ENCODE measurements at regions not wholly inside any gene's neighbourhood (a gene's known extent, or its start where the extent isn't known, plus 50 kb on each side); places are given as distances from the start of the nearest gene placed in this dataset.
A peak's percentile ranks its signal among the peaks of the same experiment; 100 is the strongest.
"Not testable (repeated sequence)": the region's sequence is repeated elsewhere in the genome, so short reads cannot be mapped to it uniquely, and the experiment has no call there.

DNA sequence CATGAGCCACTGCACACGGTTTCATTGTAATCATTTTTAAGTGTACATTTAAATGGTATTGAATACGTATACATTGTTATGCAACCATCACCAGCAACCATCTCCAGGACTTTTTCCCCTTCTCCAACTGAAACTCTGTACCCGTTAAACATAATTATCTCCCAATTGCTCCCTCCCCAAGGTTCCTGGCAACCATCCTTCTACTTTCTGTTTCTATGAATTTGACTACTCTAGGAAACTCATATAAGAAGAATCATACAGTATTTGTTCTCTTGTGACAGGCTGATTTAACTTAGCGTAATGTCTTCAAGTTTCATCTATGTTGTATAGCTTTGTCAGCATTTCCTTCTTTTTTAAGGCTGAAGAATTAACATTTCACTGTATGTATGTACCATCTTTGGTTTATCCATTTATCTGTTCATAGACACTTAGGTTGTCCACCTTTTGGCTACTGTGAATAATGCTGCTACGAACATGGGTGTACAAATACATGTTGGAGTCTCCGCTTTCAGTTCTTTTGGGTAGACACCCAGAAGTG, 223.1 kb downstream of the EFCAB11 start:
- DNase-seq (ENCODE audit: low read depth in 1 of 2, low spot score in 1 of 2): no peak
- peak overlapping the region; percentile 15; the same call in 1 of the 2 replicates for H3K27ac ChIP-seq (replicated peaks)
- H3K27me3 ChIP-seq (ENCODE audit: insufficient read depth, poor library complexity, severe bottlenecking): no peaks in the 10 kb centered on the region
- TF ChIP-seq POLR2AphosphoS5 (IDR thresholded peaks at IDR 0.05; ENCODE audit: low read depth): no peak
- no peak for TF ChIP-seq GABPA (IDR thresholded peaks at IDR 0.05; ENCODE audit: low read depth)
- TF ChIP-seq, protein P1, sequence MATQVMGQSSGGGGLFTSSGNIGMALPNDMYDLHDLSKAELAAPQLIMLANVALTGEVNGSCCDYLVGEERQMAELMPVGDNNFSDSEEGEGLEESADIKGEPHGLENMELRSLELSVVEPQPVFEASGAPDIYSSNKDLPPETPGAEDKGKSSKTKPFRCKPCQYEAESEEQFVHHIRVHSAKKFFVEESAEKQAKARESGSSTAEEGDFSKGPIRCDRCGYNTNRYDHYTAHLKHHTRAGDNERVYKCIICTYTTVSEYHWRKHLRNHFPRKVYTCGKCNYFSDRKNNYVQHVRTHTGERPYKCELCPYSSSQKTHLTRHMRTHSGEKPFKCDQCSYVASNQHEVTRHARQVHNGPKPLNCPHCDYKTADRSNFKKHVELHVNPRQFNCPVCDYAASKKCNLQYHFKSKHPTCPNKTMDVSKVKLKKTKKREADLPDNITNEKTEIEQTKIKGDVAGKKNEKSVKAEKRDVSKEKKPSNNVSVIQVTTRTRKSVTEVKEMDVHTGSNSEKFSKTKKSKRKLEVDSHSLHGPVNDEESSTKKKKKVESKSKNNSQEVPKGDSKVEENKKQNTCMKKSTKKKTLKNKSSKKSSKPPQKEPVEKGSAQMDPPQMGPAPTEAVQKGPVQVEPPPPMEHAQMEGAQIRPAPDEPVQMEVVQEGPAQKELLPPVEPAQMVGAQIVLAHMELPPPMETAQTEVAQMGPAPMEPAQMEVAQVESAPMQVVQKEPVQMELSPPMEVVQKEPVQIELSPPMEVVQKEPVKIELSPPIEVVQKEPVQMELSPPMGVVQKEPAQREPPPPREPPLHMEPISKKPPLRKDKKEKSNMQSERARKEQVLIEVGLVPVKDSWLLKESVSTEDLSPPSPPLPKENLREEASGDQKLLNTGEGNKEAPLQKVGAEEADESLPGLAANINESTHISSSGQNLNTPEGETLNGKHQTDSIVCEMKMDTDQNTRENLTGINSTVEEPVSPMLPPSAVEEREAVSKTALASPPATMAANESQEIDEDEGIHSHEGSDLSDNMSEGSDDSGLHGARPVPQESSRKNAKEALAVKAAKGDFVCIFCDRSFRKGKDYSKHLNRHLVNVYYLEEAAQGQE (IDR thresholded peaks at IDR 0.05; ENCODE audit: insufficient replicate concordance, low read depth): no peak
- no peak for TF ChIP-seq SPI1 (IDR thresholded peaks at IDR 0.05; ENCODE audit: borderline replicate concordance, low read depth)
- TF ChIP-seq, protein P2, sequence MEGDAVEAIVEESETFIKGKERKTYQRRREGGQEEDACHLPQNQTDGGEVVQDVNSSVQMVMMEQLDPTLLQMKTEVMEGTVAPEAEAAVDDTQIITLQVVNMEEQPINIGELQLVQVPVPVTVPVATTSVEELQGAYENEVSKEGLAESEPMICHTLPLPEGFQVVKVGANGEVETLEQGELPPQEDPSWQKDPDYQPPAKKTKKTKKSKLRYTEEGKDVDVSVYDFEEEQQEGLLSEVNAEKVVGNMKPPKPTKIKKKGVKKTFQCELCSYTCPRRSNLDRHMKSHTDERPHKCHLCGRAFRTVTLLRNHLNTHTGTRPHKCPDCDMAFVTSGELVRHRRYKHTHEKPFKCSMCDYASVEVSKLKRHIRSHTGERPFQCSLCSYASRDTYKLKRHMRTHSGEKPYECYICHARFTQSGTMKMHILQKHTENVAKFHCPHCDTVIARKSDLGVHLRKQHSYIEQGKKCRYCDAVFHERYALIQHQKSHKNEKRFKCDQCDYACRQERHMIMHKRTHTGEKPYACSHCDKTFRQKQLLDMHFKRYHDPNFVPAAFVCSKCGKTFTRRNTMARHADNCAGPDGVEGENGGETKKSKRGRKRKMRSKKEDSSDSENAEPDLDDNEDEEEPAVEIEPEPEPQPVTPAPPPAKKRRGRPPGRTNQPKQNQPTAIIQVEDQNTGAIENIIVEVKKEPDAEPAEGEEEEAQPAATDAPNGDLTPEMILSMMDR (IDR thresholded peaks at IDR 0.05; ENCODE audit: insufficient read depth, low read length): no peak
- H3K4me3 ChIP-seq (replicated peaks; ENCODE audit: insufficient read depth, low read length): no peak overlapping the region

DNA sequence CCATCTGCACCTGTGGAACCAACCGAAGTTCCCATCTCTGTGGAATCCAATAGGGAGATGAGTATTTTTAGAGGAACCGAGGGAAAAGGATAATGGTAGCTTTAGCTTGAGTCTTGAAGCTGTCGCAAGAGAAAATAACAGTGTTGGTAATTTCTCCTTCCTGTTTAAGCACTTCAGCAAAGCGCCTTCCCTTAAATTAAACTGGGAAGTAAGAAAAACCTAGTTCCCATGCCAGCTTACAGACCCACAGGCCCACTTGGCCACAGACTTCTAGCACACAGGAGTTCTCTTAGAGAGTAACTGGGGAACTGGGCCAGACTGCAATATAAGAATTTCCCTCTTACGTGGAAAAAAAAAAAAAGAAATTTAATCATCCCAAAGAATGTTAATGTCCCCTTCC, 223.8 kb downstream of the EFCAB11 start:
- Histone ChIP-seq H3K27me3 (ENCODE audit: insufficient read depth, poor library complexity, severe bottlenecking) (no peaks in the 10 kb centered on the region), H3K4me3 (replicated peaks; ENCODE audit: insufficient read depth, low read length) (no peak overlapping the region), H3K27ac (replicated peaks) (peak overlapping the region; percentile 46)
- peak; percentile 45; the same call in 1 of the 2 replicates for TF ChIP-seq SPI1 (IDR thresholded peaks at IDR 0.05; ENCODE audit: borderline replicate concordance, low read depth)
- TF ChIP-seq POLR2AphosphoS5 (IDR thresholded peaks at IDR 0.05; ENCODE audit: low read depth): no peak
- TF ChIP-seq, protein P1 (IDR thresholded peaks at IDR 0.05; ENCODE audit: insufficient replicate concordance, low read depth): no peak
- DNase-seq (ENCODE audit: low read depth in 1 of 2, low spot score in 1 of 2): peak; percentile 55 to 68

DNA sequence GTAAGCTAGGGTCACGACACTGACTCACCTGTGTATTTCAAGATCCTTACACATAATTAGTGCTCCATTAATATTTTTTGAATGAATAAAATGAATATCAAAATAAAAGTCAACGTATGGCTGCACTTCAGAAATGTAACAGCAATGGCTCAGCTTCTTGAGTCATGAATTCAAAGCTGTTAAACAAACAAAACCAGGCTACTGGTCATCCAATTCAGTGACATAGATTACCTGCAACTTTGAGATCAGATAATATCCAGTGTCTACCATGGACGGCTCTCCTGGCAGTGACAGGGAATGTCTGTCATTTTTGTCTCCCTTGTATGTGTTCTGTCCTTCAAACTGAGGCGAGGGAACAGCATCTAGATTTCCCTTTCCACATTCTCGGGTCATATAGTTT, 225.6 kb downstream of the EFCAB11 start:
- no peak overlapping the region for H3K4me3 ChIP-seq (replicated peaks; ENCODE audit: insufficient read depth, low read length)
- H3K27me3 ChIP-seq (ENCODE audit: insufficient read depth, poor library complexity, severe bottlenecking): no peaks in the 10 kb centered on the region
- no peak overlapping the region for H3K27ac ChIP-seq (replicated peaks)
- no peak for DNase-seq (ENCODE audit: low read depth in 1 of 2, low spot score in 1 of 2)
- TF ChIP-seq, protein P2 (IDR thresholded peaks at IDR 0.05; ENCODE audit: insufficient read depth, low read length): no peak

DNA sequence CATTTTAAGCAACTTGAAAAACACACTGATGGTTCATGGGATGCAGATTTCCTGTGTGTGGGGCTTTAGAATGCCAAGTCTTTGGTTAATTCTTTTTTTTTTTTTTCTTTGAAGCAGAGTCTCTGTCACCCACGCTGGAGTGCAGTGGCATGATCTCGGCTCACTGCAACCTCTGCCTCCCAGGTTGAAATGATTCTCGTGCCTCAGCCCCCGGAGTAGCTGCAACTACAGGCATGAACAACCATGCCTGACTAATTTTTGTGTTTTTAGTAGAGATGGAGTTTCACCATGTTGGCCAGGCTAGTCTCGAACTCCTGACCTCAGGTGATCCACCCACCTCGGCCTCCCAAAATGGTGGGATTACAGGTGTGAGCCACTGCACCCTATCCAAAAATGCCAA, 228.3 kb downstream of the EFCAB11 start:
- not testable (repeated sequence) for H3K4me3 ChIP-seq (replicated peaks; ENCODE audit: insufficient read depth, low read length); H3K27ac ChIP-seq (replicated peaks); H3K27me3 ChIP-seq (ENCODE audit: insufficient read depth, poor library complexity, severe bottlenecking); DNase-seq (ENCODE audit: low read depth in 1 of 2, low spot score in 1 of 2)

DNA sequence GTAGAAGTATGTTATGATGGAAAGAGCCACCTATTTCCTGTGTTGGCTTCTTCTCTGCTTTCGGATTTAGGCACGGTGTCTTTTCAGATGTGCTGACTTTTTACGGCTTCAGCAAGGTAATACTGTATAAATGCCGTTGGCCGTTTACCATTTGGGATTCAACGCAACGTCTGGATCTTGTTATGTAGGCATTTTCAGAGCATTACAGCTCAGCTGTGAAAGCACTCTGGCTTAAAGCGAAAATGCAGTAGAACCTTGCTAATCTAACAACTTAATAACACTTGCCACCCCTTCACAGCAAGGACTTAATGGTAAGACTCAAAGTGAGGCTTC, 229.9 kb downstream of the EFCAB11 start:
- peak overlapping the region; percentile 68 for H3K27ac ChIP-seq (replicated peaks)
- no peaks in the 10 kb centered on the region for H3K27me3 ChIP-seq (ENCODE audit: insufficient read depth, poor library complexity, severe bottlenecking)
- peak in 1 of 2 experiments; percentile 46 for DNase-seq (ENCODE audit: low read depth in 1 of 2, low spot score in 1 of 2)
- no peak for TF ChIP-seq GABPA (IDR thresholded peaks at IDR 0.05; ENCODE audit: low read depth)
- peak; percentile 42; the same call in 1 of the 2 replicates for TF ChIP-seq SPI1 (IDR thresholded peaks at IDR 0.05; ENCODE audit: borderline replicate concordance, low read depth)
- no peak overlapping the region for H3K4me3 ChIP-seq (replicated peaks; ENCODE audit: insufficient read depth, low read length)
